SKM-1 treated with dmso at 0.1 percent for 144 hours (cell line): ENCODE measurements at regions not wholly inside any gene's neighbourhood (a gene's known extent, or its start where the extent isn't known, plus 50 kb on each side); places are given as distances from the start of the nearest gene placed in this dataset.
"Not testable (repeated sequence)": the region's sequence is repeated elsewhere in the genome, so short reads cannot be mapped to it uniquely, and the experiment has no call there.

Source experiments
- DNase-seq: peaks from one replicate; lab custom pipeline; 2025; ENCODE audit not compliant: unreplicated experiment; lab: John Stamatoyannopoulos, UW

DNA sequence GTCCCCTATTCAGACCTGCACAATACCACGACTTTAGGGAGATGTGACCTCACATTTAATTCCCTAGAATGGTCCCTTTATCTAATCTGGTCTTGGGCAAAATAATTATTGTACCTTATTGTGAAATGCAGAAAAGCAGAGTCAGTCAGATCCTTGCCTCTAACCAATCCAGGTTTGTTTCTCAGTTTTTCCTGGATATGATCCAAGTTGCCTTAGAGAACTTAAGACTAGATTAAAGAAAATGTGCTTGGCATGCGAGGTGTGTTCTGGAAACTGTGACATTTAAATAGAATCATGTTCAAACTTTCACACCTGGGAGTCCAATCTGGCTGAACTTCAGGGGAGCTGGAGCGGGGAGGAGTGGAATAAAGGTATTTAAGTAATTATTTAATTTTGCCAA is 696.2 kb downstream of the DNAH5 start:
- DNase-seq: no peak

DNA sequence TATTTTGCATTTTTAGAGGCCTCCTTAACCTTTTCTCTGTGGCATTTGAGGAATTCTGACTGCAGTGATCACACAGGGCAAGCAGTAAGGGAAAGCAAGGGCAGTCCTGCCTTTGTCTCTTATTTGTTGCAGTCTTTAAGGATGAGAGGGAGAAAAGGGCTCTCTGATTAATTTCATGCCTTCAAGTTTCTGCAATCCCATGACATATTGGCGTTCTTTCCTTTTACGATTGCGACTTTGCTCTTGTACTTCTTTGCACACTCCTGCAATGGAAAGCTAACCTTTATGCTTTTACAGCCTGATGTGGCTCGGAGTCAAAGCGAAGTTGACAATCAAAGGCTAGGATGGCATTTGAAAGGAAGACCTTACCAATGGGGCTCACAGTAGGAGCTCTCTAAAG is 698.4 kb downstream of the DNAH5 start:
- DNase-seq: no peak

DNA sequence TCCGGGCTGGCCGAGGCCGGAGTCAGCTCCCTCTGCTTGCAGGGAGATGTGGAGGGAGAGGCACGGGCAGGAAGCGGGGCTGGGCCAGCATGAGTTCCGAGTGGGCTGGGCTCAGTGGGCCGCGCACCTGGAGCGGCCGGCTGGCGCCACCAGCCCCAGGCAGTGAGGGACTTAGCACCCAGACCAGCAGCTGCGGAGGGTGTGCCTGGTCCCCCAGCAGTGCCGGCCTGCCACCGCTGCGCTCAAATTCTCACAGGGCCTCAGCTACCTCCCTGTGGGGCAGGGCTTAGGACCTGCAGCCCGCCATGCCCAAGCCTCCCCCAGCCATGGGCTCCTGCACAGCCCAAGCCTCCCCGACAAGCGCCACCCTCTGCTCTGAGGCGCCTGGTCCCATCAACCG is 700.3 kb downstream of the DNAH5 start:
- no peak for DNase-seq

DNA sequence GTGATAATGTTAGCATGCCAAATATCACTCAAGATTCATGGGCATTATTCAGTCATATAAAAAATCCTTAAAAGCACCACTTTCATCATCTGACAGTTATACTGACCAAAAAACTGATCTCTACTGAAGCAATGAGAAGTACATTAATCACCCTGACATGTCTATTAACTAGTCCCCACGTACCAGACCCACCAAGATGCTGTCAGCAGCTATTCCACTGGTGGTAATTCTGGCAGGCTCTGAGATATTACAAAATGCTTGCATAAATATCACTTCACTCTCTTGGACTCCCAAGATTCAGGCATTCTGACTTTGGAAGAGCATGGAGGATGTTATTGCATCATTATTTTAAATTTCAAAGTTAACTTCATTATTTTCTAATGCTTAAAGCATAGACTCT is 717.0 kb downstream of the DNAH5 start:
- no peak for DNase-seq

DNA sequence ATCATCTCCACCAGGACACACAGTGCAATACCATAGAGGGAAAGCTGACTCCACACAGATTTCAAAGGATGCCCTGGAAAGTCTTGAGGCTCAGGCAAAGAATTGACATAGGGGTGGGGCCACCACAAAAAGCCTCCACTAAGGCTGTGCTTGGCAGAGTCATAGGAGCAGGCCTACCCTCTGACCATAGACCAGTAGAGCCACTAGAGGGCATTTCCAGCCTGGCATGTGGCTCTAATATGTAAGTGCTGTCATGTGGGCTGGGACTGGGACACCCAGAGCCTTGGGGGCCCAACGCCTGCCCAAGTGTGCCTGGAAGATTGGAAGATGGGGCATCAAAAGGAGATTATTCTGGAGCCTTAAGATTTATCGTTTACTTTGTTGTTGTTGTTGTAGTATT is 726.0 kb downstream of the DNAH5 start:
- no peak for DNase-seq

DNA sequence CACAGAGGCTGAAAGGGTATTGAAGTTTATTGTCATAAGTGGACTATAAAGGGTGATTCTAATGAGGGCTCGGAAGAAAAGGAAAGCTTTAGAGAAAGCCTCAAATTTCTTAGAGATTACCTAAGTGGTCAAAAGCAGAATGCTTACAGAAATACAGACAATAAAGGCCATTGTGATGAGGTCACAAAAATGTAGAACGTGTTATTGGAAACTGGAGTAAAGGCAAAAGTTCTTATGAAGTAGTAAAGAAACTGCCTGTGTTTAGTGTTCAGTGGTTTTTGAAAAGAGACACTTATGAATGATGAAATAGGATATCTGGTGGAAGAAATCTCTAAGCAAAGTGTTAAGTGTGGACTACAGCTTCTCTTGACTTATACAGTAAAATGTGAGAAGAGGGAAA is 726.9 kb downstream of the DNAH5 start:
- no peak for DNase-seq

DNA sequence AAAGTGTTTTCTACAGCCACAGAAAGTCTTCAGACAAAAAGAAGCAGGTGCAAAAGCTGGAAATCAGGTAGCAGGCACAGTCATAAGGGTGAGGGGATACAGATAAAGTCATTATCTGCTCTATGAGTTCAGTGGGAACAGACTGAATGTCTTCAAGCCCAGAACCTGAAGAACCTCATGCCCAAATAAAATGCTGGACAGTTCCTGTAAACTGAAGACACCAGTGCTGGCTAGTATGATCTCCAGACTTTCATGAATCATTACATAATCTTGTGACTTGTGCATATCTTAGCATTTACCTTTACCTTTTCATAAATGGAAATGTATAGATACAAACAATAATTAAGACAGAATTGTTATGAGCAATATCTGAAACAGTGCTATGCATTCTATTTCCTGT is 728.7 kb downstream of the DNAH5 start:
- DNase-seq: no peak

DNA sequence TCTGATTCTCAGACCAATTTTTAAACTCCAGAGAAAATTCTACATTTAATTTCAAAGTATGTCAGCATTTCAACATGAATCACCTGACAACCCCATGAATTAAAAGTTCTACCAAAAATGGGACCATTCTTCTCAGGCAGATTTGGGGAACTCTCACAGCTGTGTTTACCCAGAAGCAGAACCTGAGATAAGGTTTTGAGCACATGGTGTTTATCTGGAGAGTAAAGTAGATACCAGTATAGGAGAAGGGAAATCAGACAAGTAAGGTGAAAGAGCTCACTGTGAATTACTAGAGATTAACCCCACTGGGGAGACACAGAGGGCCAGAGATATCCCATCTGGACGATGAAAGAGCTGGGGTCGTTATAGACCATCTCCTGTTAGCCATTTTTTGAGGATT is 729.1 kb downstream of the DNAH5 start:
- DNase-seq: no peak

DNA sequence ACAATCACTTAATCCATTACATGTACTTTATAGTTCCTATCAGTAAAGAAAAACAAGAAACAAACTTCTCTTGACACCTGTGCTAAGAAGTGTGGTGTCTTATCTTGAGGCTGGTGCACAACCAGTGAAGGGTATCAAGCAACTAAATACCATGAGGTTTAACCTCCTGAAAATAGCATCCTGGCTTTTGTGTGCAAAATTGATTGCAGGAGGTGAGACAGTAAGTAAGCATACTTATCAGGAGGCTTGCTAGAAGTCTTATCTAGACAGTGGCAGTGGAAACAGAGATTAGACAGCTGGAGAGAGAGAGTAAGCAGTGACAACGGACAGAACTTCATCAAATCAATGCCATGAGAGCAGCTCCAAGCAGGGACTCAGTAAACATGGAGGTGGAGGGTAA is 730.3 kb downstream of the DNAH5 start:
- no peak for DNase-seq

DNA sequence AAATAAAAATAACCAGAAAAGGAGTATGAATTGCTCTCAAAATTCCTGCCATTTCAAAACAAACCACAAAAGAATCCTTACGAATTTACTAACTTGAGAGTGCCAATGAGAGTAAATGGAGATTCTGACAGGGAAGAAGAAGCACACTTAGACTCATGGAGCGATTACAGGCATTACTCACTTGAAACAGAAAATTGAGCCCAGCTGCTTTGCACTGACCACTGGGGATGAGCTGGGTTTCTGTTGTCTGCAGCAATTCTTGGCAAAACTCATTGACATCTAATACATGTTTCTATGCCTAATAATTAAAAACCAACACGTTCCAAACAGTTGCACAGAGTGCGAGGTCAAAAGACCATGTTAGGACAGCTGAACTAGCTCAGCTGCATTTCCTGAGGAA is 731.6 kb downstream of the DNAH5 start:
- DNase-seq: no peak

DNA sequence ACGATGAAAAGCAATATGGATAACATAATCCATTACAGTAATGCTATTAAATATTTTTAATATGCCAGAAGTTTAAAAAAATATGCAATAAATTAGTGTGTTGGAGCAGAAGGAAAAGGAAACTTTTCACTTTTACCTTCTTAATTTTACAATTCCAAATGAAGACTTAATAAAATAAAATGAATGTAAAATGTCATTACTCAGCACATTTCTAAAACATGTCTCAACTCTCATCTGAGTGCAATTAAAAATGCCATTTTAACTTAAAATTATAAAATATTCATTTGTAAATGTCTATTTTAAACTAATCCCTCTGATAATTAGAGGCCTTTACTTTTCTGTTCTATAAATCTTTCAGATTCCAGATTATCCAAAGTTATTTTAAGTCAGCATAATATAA is 733.4 kb downstream of the DNAH5 start:
- no peak for DNase-seq

DNA sequence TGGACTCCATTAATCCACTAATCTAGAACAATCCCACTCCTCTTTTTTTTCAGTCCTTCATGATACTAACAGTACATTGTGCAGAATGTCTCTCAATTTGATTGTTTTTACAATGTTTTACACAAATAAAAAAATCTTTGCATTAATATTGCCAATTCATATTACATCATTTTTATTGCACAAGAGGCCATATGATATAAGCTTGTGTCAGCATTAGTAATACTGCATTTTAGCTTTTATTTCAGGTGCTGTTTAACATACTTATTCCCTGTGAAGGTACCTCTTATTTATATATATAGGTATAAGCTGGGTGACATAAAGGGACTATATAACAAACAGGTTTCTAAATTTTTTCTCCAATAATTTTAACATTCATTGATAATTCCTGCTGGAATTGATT is 737.4 kb downstream of the DNAH5 start:
- DNase-seq: no peak

DNA sequence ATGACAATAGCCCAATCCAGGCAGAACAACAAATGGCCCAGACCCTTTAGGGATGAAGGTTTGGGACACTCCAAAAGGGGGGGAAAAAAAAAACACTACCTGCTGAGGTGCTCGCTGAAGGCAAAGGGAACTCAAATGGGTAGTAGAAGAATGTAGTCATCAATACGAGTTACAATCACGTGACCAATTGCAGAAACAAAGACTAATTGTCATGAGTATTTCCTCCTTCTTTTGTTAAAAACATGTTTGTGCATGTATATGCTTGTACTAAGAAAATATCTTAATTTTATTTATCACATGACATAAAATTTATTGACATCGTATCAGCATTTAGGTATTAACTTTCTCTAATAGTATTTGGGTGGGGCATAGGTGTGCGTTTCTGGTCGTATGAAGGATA is 743.5 kb downstream of the DNAH5 start:
- no peak for DNase-seq

DNA sequence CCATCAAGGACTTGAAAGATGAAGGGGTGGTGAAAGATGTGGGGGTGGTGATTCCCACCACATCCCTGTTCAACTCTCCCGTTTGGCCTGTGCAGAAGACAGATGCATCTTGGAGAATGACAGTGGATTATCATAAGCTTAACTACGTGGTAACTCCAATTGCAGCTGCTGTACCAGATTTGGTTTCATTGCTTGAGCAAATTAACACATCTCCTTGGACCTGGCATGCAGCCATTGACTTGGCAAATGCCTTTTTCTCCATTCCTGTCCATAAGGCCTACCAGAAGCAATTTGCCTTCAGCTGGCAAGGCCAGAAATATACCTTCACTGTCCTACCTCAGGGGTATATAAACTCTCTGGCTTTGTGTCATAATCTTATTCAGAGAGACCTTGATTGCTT is 746.3 kb downstream of the DNAH5 start:
- DNase-seq: not testable (repeated sequence)

DNA sequence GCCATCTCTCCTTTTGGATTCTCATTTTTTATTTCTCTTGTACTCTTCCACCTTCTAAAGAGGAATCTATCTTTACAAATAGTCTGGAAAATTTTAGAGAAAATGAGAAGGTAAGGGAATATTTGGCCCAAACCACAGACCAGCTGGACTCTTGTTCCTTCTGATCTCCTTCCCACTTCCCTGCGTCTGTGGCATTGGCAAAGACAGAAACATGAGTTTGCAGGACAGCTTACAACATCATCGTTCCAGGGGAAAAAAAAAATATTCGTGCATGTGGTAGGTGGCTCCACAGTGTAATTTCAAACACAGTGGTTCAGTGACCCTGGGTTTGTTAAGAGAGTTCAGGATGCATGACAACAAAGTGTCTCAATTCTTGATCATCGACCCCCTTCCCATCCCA is 755.0 kb downstream of the DNAH5 start:
- no peak for DNase-seq

DNA sequence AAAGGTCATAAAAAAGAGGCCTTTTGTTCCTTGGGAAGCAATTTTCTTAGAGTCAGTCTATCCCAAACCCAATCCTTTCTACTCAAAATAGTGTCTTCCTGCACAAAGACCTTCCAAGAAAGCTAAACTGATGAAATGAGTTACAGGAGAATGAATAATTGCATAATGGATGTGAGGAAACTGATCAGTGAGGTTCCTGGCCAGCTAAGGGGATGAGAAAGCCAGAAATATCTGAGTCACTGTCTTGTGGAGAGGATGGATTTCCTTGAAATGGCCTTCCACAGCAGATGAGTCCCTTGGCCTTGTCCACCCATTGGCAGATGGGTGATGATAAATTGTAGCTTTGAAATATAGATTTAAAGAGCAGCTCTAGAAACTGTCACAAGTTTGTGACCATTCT is 756.1 kb downstream of the DNAH5 start:
- no peak for DNase-seq

DNA sequence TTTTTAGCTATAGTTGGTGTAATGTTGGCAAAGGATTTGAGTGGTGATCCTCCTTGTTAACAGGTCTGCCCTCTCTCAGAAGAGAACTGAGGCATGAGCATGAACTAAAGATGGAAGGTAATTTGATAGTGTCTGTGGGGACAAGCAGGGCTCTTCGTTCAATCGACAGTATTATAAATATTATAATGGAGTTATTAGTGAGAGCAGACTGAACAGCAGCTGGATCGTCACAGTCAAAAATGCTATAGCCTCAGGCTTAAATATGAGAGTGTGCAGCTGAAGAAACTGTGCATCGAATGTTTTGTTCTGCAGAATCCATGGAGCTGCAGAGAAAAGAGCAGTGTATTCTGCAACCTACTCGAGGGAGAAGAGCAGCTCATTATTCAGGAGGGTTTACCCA is 757.3 kb downstream of the DNAH5 start:
- no peak for DNase-seq

DNA sequence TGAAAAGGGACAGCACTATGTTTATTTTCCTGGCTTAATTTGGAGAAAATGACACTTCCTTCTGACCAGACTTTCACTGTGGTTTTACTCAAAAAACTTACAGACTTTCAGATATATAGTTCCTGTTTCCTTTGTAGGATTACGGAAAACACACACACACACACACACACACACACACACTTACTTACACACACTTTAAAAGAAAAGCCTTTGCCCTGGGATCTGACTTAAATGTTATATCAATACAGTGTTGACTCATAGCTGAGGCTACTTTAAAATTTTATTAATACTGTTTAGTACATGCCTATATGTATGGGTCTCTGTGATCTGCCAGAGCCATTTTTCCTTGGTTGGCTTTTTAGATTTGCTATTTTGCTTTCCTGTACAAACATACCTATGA is 758.3 kb downstream of the DNAH5 start:
- peak; percentile 9 for DNase-seq

DNA sequence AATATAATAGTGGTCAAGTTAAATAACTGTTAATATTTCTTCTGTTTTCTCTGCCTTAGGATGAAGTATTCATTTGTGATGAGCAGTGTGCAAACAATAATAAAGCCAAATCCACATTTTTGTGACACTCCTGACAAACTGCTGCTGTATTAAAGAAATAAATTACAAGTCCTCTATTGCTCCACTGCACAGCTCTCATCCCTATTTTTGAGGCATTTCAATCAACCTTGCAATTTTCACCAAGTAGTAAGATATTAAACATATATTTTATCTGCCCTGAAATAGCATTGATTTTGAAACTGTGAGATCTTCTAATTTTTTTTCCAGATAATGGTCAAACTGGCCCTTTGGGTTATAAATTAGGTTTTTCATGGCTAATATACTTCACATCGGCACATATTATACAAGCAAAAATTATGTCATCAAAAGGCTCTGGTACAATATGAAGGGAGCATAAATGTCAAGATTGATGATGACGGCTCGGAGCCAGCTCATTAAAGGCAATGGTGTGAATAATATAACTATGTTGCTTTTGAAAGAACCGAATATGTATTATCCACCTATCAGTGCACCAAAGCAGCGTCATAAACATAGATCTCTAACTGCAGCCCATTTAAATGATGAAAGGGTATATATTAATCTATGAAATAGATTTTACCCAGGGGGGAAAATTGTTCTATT is 764.9 kb downstream of the DNAH5 start:
- no peak for DNase-seq

DNA sequence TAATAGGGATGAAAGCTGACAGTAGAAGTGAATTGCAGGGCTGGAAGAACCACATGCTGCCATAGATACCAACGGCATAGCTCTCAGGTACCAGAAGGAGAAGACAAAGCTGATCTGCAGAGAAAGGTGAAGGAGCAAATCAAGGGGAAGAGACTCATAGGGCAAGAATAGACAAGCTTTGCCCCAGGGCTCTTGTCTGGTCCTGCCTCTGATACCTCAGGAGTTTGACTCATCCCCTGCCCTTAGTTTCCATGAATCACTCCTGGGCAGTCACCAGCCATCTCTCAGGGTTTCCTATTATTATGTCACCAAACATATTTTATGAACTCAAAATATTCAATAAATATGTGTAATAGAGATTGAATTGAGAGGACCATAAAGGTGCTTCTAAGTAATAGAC is 800.9 kb downstream of the DNAH5 start:
- no peak for DNase-seq

DNA sequence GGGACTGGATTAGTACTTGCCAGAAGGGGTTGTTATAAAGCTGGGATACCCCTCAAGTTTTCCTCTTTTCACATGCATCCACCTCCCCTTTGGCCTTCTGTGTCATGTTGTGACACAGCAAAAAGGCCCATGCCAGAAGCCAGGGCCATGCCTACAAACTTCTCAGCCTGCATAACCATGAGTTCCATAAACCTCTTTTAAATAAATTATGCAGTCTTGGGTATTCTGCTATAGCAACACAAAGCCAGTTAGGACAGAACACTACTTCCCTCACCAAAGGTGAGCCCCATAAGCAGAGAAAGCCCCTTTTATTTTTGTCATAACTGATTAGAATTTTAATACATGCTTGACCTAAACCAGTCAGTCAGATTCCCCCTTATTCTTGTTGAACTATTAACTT is 801.3 kb downstream of the DNAH5 start:
- no peak for DNase-seq

DNA sequence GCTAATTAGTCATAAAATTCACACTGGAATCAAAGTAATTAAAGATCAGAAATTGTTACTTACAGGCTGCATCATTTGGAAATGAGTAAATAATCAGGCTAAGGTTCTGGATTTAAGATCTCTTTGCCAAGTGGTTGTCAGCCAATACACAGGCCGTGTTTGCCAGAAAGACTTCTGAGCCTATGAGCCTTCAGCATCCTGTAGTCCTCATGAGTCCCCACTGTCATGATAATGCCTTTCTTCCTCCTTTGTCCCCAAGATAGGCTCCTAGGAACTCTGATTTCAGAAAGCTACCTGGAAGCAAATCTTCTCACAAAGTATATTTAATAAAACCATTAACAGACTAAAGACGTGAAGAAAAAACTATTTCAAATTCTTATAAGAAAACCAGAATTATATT is 810.5 kb downstream of the DNAH5 start:
- DNase-seq: no peak

DNA sequence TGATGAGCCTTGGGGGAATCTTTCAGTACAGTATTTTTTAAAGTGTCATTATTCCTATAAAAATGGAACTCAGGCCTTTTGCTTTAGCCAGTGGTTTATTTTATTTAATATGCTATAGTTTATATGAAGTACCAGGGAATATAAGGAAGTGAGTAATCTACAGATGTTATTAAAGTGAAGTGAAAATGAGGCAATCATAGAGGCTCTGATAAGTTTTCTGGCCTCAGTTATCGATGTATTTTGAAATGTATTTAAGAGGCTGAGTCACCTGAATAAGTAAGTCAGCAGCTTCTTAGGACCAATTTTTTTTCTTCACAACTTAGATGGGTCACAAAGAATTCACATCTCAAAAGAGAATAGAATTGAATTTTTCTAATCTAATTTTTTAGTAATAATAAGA is 829.0 kb downstream of the DNAH5 start:
- no peak for DNase-seq

DNA sequence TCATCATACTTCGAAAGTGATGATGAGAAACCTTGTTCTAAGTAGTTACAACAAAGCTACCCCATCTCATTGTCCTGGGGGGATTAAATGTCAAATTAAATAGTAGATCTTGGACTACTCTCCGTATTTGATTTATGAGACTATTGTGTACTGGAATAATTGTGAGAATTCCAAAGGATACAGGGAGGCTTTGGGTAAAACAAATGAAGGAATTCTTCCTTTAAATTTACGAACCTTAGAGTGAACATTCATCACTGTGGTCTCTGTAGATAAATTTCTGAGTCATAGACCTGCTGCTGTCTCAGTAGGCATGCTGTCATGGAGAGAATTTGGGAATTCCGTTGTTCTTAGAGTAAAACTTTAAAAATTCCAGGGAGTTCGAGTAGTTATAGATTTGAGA is 836.2 kb downstream of the DNAH5 start:
- no peak for DNase-seq
